ENCODE measurements at regions not wholly inside any gene's neighbourhood (a gene's known extent, or its start where the extent isn't known, plus 50 kb on each side); places are given as distances from the start of the nearest gene placed in this dataset.

GRCh38 chr9:18126831-18127498 is 347.0 kb upstream of the ADAMTSL1 start:
- no peak for DNase-seq (ENCODE audit: low spot score in 2 of 2)
- Histone ChIP-seq H3K9me3 (no peaks in the 10 kb centered on the region), H3K27ac (no peak overlapping the region), H3K4me3 (no peak overlapping the region), H3K4me1 (no peaks in the 10 kb centered on the region), H3K36me3 (no peaks in the 10 kb centered on the region), H3K27me3 (no peaks in the 10 kb centered on the region)
- WGBS, 2 donors = 75 to 79% methylated on average over 4 of the region's 4 CpGs
- TF ChIP-seq EP300 (IDR thresholded peaks at IDR 0.05) = no peak
- TF ChIP-seq, protein P1, sequence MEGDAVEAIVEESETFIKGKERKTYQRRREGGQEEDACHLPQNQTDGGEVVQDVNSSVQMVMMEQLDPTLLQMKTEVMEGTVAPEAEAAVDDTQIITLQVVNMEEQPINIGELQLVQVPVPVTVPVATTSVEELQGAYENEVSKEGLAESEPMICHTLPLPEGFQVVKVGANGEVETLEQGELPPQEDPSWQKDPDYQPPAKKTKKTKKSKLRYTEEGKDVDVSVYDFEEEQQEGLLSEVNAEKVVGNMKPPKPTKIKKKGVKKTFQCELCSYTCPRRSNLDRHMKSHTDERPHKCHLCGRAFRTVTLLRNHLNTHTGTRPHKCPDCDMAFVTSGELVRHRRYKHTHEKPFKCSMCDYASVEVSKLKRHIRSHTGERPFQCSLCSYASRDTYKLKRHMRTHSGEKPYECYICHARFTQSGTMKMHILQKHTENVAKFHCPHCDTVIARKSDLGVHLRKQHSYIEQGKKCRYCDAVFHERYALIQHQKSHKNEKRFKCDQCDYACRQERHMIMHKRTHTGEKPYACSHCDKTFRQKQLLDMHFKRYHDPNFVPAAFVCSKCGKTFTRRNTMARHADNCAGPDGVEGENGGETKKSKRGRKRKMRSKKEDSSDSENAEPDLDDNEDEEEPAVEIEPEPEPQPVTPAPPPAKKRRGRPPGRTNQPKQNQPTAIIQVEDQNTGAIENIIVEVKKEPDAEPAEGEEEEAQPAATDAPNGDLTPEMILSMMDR (IDR thresholded peaks at IDR 0.05) = no peak
- no peak for TF ChIP-seq POLR2A (IDR thresholded peaks at IDR 0.05)

DNA sequence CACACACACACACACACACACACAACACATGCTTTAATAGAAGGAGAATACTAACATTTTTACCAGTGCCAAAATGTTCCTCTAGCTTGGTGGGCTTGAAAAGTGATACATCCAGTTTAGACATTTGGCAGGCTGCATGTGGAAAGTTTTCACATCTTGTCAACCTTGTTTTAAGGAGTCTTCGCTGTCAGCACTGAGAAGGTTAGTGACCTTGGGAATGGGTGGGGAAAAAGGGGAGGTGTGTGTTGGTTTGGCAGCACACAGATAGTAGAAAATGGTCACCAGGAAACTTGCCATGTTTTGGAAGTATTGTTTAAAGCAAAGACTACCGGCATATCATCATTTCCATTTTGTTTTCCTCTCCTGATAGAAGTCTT is 346.5 kb upstream of the ADAMTSL1 start:
- H3K4me1 ChIP-seq = no peaks in the 10 kb centered on the region
- TF ChIP-seq POLR2A (IDR thresholded peaks at IDR 0.05) (no peak), EP300 (IDR thresholded peaks at IDR 0.05) (no peak)
- TF ChIP-seq, protein P1 (IDR thresholded peaks at IDR 0.05) = no peak
- H3K27ac ChIP-seq = no peak overlapping the region
- no peaks in the 10 kb centered on the region for H3K36me3 ChIP-seq
- no peak overlapping the region for H3K4me3 ChIP-seq
- no peaks in the 10 kb centered on the region for H3K27me3 ChIP-seq
- no peaks in the 10 kb centered on the region for H3K9me3 ChIP-seq
- no peak for DNase-seq (ENCODE audit: low spot score in 2 of 2)
- 69 to 73% methylated on average over 2 of the region's 2 CpGs for WGBS, 2 donors

DNA sequence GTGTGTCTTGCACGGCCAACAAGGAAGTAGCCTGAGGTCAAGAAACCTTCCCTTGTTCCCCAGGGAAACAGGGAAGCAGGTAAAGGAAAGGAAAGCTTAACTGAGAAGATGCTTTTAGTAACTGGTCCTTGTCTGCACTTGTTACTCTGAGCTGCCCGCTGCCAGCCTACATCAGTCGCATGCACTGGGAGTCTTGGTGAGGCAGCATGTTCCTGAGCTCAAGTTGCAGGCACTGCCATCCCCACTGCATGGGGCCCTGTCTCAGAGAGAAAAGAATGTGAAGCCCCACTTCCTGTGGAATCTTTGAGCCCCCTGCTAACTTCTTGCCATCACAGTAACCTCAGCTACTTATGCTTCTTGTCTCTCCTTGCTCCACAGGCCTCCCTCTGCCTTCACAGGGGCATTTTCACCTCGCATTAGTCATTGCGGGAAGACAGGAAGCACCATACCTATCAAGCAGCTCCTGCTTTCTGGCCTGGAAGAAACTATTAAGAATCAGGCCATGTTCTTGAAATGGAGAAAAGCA is 344.1 kb upstream of the ADAMTSL1 start:
- TF ChIP-seq, protein P1 (IDR thresholded peaks at IDR 0.05) = no peak
- TF ChIP-seq EP300 (IDR thresholded peaks at IDR 0.05) = no peak
- no peak for TF ChIP-seq POLR2A (IDR thresholded peaks at IDR 0.05)
- Histone ChIP-seq H3K4me3 (no peak overlapping the region), H3K4me1 (no peaks in the 10 kb centered on the region), H3K9me3 (no peaks in the 10 kb centered on the region), H3K36me3 (no peaks in the 10 kb centered on the region), H3K27me3 (no peaks in the 10 kb centered on the region), H3K27ac (no peak overlapping the region)
- 86 to 87% methylated on average over 5 of the region's 5 CpGs for WGBS, 2 donors
- no peak for DNase-seq (ENCODE audit: low spot score in 2 of 2)

GRCh38 chr9:18136354-18136994 is 337.5 kb upstream of the ADAMTSL1 start:
- H3K27me3 ChIP-seq = no peaks in the 10 kb centered on the region
- H3K36me3 ChIP-seq = no peaks in the 10 kb centered on the region
- H3K4me1 ChIP-seq = no peaks in the 10 kb centered on the region
- H3K9me3 ChIP-seq = no peaks in the 10 kb centered on the region
- H3K27ac ChIP-seq = no peak overlapping the region
- 84 to 89% methylated on average over 3 of the region's 3 CpGs for WGBS, 2 donors
- no peak overlapping the region for H3K4me3 ChIP-seq
- TF ChIP-seq, protein P1 (IDR thresholded peaks at IDR 0.05) = no peak
- TF ChIP-seq POLR2A (IDR thresholded peaks at IDR 0.05) (no peak), EP300 (IDR thresholded peaks at IDR 0.05) (no peak)
- no peak for DNase-seq (ENCODE audit: low spot score in 2 of 2)

DNA sequence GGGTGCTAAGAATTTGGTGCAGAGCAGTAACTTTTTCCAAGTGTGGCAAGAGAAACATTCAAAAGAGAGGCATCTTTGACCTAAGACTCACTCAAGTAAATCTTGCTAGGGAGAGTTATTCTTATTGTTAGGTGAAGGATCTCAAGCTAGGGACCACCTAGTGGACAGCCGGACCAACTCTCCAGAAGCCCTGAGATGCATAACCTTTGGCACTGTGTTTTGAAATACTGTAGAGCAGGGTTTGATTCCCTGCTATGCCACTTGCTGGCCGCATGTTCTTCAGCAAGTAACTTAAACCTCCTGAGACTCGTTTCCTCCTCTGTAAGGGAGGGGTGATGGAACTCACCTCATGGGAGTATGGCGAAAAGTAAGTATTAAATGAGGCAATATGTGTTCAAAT is 336.1 kb upstream of the ADAMTSL1 start:
- 77 to 83% methylated on average over 4 of the region's 4 CpGs for WGBS, 2 donors
- no peaks in the 10 kb centered on the region for H3K9me3 ChIP-seq
- H3K4me3 ChIP-seq = no peak overlapping the region
- H3K4me1 ChIP-seq = no peaks in the 10 kb centered on the region
- H3K27ac ChIP-seq = no peak overlapping the region
- no peaks in the 10 kb centered on the region for H3K36me3 ChIP-seq
- H3K27me3 ChIP-seq = no peaks in the 10 kb centered on the region
- no peak for DNase-seq (ENCODE audit: low spot score in 2 of 2)
- TF ChIP-seq POLR2A (IDR thresholded peaks at IDR 0.05) (no peak), EP300 (IDR thresholded peaks at IDR 0.05) (no peak)
- TF ChIP-seq, protein P1 (IDR thresholded peaks at IDR 0.05) = no peak

Data from tibial nerve (tissue), 4 donors.